ENCODE measurements at regions not wholly inside any gene's neighbourhood (a gene's known extent, or its start where the extent isn't known, plus 50 kb on each side); places are given as distances from the start of the nearest gene placed in this dataset.

DNA sequence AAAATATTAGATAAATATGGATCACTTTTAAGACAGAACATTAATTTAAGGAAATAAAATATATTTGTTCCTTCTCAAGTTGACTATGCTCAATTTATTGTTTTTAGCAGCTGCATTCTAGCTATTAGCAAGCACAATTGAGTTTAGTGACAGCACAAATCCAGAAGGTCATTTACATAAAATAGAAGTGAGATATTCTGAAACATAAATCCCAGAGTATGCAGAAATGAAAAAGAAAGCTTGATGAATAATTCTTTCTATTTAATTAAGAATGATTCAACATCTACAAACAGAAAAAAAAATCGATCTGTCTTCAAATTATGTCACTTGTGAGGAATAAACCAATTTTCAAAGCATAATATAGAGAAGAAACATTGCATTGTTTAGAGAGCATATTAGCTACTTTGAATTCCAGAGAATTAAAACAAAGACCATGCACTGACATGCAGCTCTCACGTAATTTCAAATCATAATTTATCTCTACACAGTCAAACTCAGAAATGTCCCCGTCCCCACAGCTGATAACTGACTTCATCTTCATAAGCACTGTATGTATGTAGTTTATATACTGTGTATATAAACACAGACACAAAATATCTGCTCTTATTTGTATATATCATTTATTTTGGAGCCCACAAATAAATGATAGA is 458.4 kb downstream of the TMX3 start:
- Mint-ChIP-seq H3K9me3 (peaks cover under 1 to 3% (median 2%) of the 10 kb centered on the region in 3 donors), H3K27ac (no peak overlapping the region), H3K4me1 (no peaks in the 10 kb centered on the region), H3K27me3 (no peaks in the 10 kb centered on the region), H3K36me3 (no peaks in the 10 kb centered on the region), H3K4me3 (no peak overlapping the region)

DNA sequence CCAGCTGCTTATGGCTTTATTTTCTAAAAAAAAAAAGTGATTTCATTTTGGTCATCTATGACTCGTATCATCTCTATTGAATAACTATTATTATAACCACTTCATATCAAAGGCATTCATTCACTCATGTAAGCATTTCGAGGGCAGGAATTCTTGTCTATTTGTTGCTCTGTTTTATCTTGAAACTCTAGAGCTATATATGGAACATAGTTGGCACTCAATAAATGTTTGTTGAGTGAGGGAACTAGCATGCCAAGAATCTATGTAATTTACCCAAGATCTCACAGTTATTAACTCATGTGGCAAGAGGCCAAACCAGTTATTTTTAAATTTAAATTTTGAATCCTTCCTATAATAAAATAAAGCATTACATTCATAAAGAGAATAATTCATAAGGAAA is 470.1 kb downstream of the TMX3 start:
- no peak overlapping the region for H3K4me3 Mint-ChIP-seq
- no peaks in the 10 kb centered on the region for H3K36me3 Mint-ChIP-seq
- no peak overlapping the region for H3K27ac Mint-ChIP-seq
- H3K9me3 Mint-ChIP-seq = peaks cover 0 to 4% (median 1%) of the 10 kb centered on the region in 3 donors
- no peaks in the 10 kb centered on the region for H3K27me3 Mint-ChIP-seq
- no peaks in the 10 kb centered on the region for H3K4me1 Mint-ChIP-seq

GRCh38 chr18:68241881-68242280 is 473.0 kb downstream of the TMX3 start:
- Mint-ChIP-seq H3K27me3 (no peaks in the 10 kb centered on the region), H3K36me3 (no peaks in the 10 kb centered on the region), H3K4me1 (no peaks in the 10 kb centered on the region), H3K4me3 (no peak overlapping the region), H3K9me3 (peaks cover 0 to 6% (median 4%) of the 10 kb centered on the region in 3 donors), H3K27ac (no peak overlapping the region)

- Mint-ChIP-seq H3K4me3 (no peak overlapping the region), H3K27me3 (no peaks in the 10 kb centered on the region), H3K9me3 (peaks cover 2 to 14% (median 5%) of the 10 kb centered on the region in 3 donors), H3K36me3 (no peaks in the 10 kb centered on the region), H3K4me1 (no peaks in the 10 kb centered on the region), H3K27ac (no peak overlapping the region)
Measured at GRCh38 chr18:68234676-68235075, 480.2 kb downstream of the TMX3 start.

DNA sequence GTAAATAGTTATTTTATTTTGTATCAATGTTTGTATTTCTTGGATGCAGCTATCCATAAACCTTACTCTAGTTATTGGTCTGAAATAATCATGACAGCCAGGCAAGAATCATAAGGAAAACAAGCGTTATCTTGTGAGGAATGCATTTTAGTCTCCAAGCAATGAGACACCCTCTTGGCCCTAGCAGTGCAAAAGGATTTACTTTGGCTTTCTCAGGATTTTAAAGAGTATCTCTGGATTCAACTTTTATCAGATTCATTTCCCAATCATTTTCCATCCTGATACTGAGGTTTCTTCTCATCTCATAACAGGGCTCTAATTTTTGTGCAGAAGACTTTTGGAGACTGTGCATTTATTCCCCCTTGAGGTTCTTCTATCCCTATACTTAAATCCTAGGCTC is 480.8 kb downstream of the TMX3 start:
- H3K27ac Mint-ChIP-seq = no peak overlapping the region
- no peak overlapping the region for H3K4me3 Mint-ChIP-seq
- H3K9me3 Mint-ChIP-seq = peaks cover 2 to 14% (median 5%) of the 10 kb centered on the region in 3 donors
- H3K36me3 Mint-ChIP-seq = no peaks in the 10 kb centered on the region
- no peaks in the 10 kb centered on the region for H3K27me3 Mint-ChIP-seq
- H3K4me1 Mint-ChIP-seq = no peaks in the 10 kb centered on the region

DNA sequence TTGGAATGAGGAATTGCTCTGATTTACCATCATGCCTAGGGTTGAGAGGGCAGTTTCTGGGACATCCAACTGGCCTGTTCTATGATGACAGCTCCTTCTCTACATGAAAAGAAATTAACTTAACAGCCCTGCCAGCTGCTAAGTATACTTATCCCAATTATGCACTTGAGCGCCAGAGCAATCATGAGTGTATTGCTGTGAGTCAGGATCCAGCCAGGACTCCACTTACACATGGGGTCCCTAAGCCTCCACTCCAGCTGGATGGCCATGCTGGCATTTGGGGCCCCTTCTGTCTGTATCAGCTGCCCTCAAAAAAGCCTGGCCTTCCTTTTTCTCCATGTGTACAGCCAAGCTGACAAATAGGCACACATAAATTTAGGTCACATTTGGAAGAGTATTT is 481.9 kb downstream of the TMX3 start:
- Mint-ChIP-seq H3K27ac (no peak overlapping the region), H3K4me1 (no peaks in the 10 kb centered on the region), H3K4me3 (no peak overlapping the region), H3K36me3 (no peaks in the 10 kb centered on the region), H3K27me3 (no peaks in the 10 kb centered on the region), H3K9me3 (peaks cover 1 to 9% (median 2%) of the 10 kb centered on the region in 3 donors)

- no peaks in the 10 kb centered on the region for H3K27me3 Mint-ChIP-seq
- H3K4me1 Mint-ChIP-seq = no peaks in the 10 kb centered on the region
- H3K36me3 Mint-ChIP-seq = no peaks in the 10 kb centered on the region
- H3K9me3 Mint-ChIP-seq = peaks cover 1 to 8% (median 1%) of the 10 kb centered on the region in 3 donors
- H3K4me3 Mint-ChIP-seq = no peak overlapping the region
- no peak overlapping the region for H3K27ac Mint-ChIP-seq
Measured at GRCh38 chr18:68229351-68229750, 485.6 kb downstream of the TMX3 start.

DNA sequence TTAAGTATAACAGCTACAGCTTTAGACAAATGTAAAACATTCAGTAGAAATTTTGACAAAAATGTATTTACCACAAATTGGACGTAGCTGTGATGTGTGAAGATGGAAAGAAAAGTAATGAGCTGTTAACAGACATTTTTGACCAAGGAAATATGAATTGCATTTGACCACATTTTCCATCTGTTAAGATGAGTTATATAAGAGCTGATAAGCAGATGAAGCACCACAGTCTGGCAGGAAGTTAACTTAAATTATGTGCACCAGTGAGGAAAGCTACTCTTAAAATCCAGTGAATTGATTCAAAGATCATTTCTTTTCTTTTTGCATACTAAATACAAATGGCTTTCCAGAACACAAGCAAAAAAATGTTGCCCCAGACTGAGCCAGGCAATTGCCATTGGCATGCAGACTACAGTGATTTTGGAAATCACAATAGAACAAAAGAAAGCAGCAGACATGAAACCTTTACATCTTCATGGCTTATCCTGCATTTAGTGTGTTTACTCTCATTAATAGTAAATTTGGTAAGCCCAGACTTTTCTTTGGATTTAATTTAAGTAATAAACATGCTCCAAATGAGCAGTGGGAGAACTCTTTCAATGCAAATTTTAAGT is 493.7 kb downstream of the TMX3 start:
- no peaks in the 10 kb centered on the region for H3K36me3 Mint-ChIP-seq
- no peaks in the 10 kb centered on the region for H3K4me1 Mint-ChIP-seq
- H3K27me3 Mint-ChIP-seq = no peaks in the 10 kb centered on the region
- H3K27ac Mint-ChIP-seq = no peak overlapping the region
- H3K4me3 Mint-ChIP-seq = no peak overlapping the region
- H3K9me3 Mint-ChIP-seq = peaks cover 0 to 2% (median 1%) of the 10 kb centered on the region in 3 donors

GRCh38 chr18:68220458-68220857 is 494.4 kb downstream of the TMX3 start:
- Mint-ChIP-seq H3K27me3 (no peaks in the 10 kb centered on the region), H3K27ac (no peak overlapping the region), H3K4me3 (no peak overlapping the region), H3K36me3 (no peaks in the 10 kb centered on the region), H3K9me3 (peaks cover 0 to 2% (median 0%) of the 10 kb centered on the region in 3 donors), H3K4me1 (no peaks in the 10 kb centered on the region)

DNA sequence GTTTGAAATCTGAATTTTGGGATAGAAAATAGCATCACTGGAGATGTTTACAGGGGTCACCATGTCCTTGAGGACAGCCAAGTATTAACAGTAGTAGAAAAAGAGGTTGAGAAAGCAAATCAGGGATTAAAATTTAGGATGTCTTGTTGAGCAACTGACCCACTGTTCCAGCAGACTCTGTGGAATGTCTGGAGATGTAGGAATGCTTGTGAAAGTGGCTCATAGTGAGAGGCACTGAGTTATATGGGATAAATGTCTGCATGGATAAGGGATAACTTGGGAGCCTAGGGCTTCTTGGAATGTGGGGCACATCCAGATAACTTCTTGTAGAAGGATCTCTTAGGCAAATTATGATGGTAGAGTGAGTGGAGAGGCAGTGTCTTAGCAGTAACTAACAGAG is 495.0 kb downstream of the TMX3 start:
- Mint-ChIP-seq H3K9me3 (peaks cover 0 to 2% (median 0%) of the 10 kb centered on the region in 3 donors), H3K27me3 (no peaks in the 10 kb centered on the region), H3K4me1 (no peaks in the 10 kb centered on the region), H3K36me3 (no peaks in the 10 kb centered on the region), H3K4me3 (no peak overlapping the region), H3K27ac (no peak overlapping the region)

GRCh38 chr18:68219274-68219673 is 495.6 kb downstream of the TMX3 start:
- no peaks in the 10 kb centered on the region for H3K4me1 Mint-ChIP-seq
- no peaks in the 10 kb centered on the region for H3K36me3 Mint-ChIP-seq
- no peak overlapping the region for H3K4me3 Mint-ChIP-seq
- no peak overlapping the region for H3K27ac Mint-ChIP-seq
- no peaks in the 10 kb centered on the region for H3K27me3 Mint-ChIP-seq
- peaks cover 0 to 2% (median 0%) of the 10 kb centered on the region in 3 donors for H3K9me3 Mint-ChIP-seq

- no peaks in the 10 kb centered on the region for H3K4me1 Mint-ChIP-seq
- no peaks in the 10 kb centered on the region for H3K9me3 Mint-ChIP-seq
- no peaks in the 10 kb centered on the region for H3K27me3 Mint-ChIP-seq
- no peak overlapping the region for H3K27ac Mint-ChIP-seq
- no peaks in the 10 kb centered on the region for H3K36me3 Mint-ChIP-seq
- no peak overlapping the region for H3K4me3 Mint-ChIP-seq
Measured at GRCh38 chr18:68215931-68216330, 499.0 kb downstream of the TMX3 start.

DNA sequence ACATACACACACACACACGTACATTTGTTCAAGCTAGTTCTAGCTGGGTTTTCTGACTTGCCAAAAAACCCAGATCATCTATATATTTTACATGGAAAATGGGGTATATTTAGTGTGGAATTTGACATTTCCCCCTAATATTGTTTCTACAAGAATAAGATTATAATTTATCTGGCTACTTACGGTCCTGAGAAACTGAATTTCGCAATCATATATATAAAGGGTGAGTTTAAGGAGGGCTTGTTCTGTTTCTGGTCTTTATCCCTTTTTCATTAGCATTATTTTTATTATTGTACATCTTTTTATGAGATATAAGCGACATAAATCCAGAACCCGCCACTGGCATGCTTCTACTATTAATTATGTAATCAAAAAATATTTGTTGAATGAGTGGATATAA is 528.9 kb downstream of the TMX3 start:
- Mint-ChIP-seq H3K27me3 (no peaks in the 10 kb centered on the region), H3K27ac (no peak overlapping the region), H3K4me3 (no peak overlapping the region), H3K9me3 (peaks cover 3 to 12% (median 4%) of the 10 kb centered on the region in 3 donors), H3K4me1 (no peaks in the 10 kb centered on the region), H3K36me3 (no peaks in the 10 kb centered on the region)

DNA sequence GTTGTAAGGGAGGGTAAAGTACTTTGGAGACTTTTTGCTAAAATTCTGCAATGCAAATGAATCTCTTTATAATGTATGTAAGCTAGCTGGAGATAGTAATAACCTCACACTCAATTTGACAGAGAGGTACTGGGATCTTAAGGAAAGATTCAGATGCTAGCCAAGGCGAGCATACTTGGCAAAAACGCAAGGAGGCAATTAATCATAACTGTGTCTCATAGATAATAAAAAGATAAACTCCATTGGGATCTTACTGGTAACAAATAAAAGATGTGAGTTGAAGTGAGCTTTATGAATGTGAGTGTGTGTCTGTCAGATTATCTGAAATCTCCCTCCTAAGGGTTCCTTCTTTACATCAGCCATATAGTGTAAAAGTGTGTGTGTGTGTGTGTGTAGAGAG is 533.0 kb downstream of the TMX3 start:
- no peaks in the 10 kb centered on the region for H3K27me3 Mint-ChIP-seq
- H3K27ac Mint-ChIP-seq = no peak overlapping the region
- H3K4me3 Mint-ChIP-seq = no peak overlapping the region
- no peaks in the 10 kb centered on the region for H3K4me1 Mint-ChIP-seq
- no peaks in the 10 kb centered on the region for H3K36me3 Mint-ChIP-seq
- H3K9me3 Mint-ChIP-seq = peaks cover 4 to 13% (median 5%) of the 10 kb centered on the region in 3 donors

DNA sequence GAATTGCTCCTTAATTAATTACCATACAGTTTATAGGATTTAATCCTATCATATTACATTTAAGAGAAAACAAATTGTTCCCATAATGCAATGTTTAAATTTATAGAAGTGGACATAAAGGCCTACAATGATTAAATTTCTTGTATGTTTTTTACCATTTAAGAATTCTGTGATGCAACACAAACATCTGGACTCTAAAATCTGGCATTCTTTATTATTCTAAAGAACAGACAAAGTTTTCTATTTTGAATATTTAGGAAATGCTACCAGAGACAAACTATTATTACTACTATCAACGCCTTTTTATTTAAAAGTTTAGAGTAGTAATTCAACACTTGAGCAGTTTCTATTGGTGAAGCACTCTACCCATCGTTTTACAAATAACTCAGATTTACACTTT is 535.1 kb downstream of the TMX3 start:
- H3K36me3 Mint-ChIP-seq = no peaks in the 10 kb centered on the region
- no peak overlapping the region for H3K4me3 Mint-ChIP-seq
- no peak overlapping the region for H3K27ac Mint-ChIP-seq
- H3K9me3 Mint-ChIP-seq = peaks cover 4 to 13% (median 5%) of the 10 kb centered on the region in 3 donors
- no peaks in the 10 kb centered on the region for H3K27me3 Mint-ChIP-seq
- H3K4me1 Mint-ChIP-seq = no peaks in the 10 kb centered on the region

DNA sequence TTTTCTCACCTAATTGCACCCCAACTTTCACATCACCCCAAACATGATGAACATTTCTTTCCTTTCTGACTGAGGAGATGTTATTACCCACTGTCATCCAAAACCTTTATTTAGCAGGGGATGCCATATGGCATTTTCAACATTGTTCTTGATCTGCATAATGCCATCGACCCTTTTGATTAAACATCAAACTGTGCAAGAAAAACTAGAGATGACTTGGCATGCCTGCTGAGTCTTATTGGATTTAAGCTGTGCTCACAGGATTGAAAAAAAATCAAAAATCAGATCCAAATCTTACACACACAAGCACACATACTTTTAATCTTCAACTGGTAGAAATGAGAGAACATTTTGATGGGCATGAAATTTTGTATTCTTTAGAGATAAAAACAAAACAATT is 536.0 kb downstream of the TMX3 start:
- Mint-ChIP-seq H3K4me1 (no peaks in the 10 kb centered on the region), H3K27ac (no peak overlapping the region), H3K27me3 (no peaks in the 10 kb centered on the region), H3K4me3 (no peak overlapping the region), H3K9me3 (peaks cover 4 to 13% (median 5%) of the 10 kb centered on the region in 3 donors), H3K36me3 (no peaks in the 10 kb centered on the region)
